MCF 10A (cell line): ENCODE measurements at regions not wholly inside any gene's neighbourhood (a gene's known extent, or its start where the extent isn't known, plus 50 kb on each side); places are given as distances from the start of the nearest gene placed in this dataset.

Experiments
- BruUV-seq: library from RNA; stranded (reverse); fragments of 400-500 nt; replicated peaks from 2 replicates; lab custom pipeline; 2021; lab: Mats Ljungman, UMichigan
- CTCF ChIA-PET: fragments of 300-600 bp; sonication (Branson Sonifier 250); formaldehyde crosslinking; extraction: SDS; loops from one replicate; lab custom pipeline; 2021; ENCODE audit warnings: antibody characterized with exemption, inconsistent platforms; lab: Yijun Ruan, JAX
- POLR2A ChIA-PET: fragments of 300-600, 350-650 bp; sonication (Branson Sonifier 250); formaldehyde crosslinking; extraction: SDS; loops from one replicate; lab custom pipeline; 2020; ENCODE audit warnings: antibody characterized with exemption, inconsistent platforms; lab: Yijun Ruan, JAX
- DNase-seq: peaks from one replicate; pipeline ENCODE4 v3.0.0-alpha.2; 2018; ENCODE audit not compliant: unreplicated experiment
- H3K27ac Mint-ChIP-seq: one replicate; pipeline ENCODE4 v1.8.0; 2022; ENCODE audit warnings: mild to moderate bottlenecking, low read depth, mixed read lengths; ENCODE audit not compliant: unreplicated experiment
- H3K27me3 Mint-ChIP-seq: one replicate; pipeline ENCODE4 v1.8.0; 2022; ENCODE audit warnings: mixed read lengths; ENCODE audit not compliant: insufficient read depth, unreplicated experiment
- H3K36me3 Mint-ChIP-seq: one replicate; pipeline ENCODE4 v1.8.0; 2022; ENCODE audit warnings: mild to moderate bottlenecking, moderate library complexity, mixed read lengths; ENCODE audit not compliant: insufficient read depth, unreplicated experiment
- H3K4me1 Mint-ChIP-seq: one replicate; pipeline ENCODE4 v1.8.0; 2022; ENCODE audit warnings: mixed read lengths; ENCODE audit not compliant: insufficient read depth, unreplicated experiment
- H3K4me3 Mint-ChIP-seq: one replicate; pipeline ENCODE4 v1.8.0; 2022; ENCODE audit warnings: mild to moderate bottlenecking, moderate library complexity, mixed read lengths; ENCODE audit not compliant: unreplicated experiment
- H3K9me3 Mint-ChIP-seq: one replicate; pipeline ENCODE4 v1.8.0; 2022; ENCODE audit warnings: mixed read lengths; ENCODE audit not compliant: unreplicated experiment
- CTCF ChIP-seq: fragments of 200-600 bp; IDR thresholded peaks from one replicate; pipeline ENCODE4 v1.8.0; 2022; ENCODE audit warnings: antibody characterized with exemption, mild to moderate bottlenecking; ENCODE audit not compliant: unreplicated experiment
- intact Hi-C: fragments of 100-400 bp; cut with micrococcal nuclease; formaldehyde crosslinking; loops from 2 replicates; pipeline ENCODE4 v1.14.1; 2022

GRCh38 chr3:182165234-182165633 is 453.5 kb downstream of the SOX2 start:
- intact Hi-C loops: no loop called here
- Mint-ChIP-seq H3K27me3 (no peaks in the 10 kb centered on the region), H3K4me3 (peak overlapping the region; percentile 10), H3K27ac (peak overlapping the region; percentile 44), H3K36me3 (no peaks in the 10 kb centered on the region), H3K9me3 (no peaks in the 10 kb centered on the region), H3K4me1 (peaks cover 6% of the 10 kb centered on the region)
- DNase-seq: peak; percentile 51
- no TSS peak for BruUV-seq
- no peak for TF ChIP-seq CTCF
- CTCF ChIA-PET: interaction anchor here (0.6 to 1.1 kb wide), 3 partner anchors 464 to 1212 kb away, joined by 3 to 4 read pairs (median 3); no protein-coding TSS in a partner anchor
- POLR2A ChIA-PET: interaction anchor here (0.6 to 2.1 kb wide), 6 partner anchors 12 to 462 kb away, joined by 3 to 7 read pairs (median 3); no protein-coding TSS in a partner anchor

GRCh38 chr3:182172534-182172933 is 460.8 kb downstream of the SOX2 start:
- no TSS peak for BruUV-seq
- Mint-ChIP-seq H3K36me3 (no peaks in the 10 kb centered on the region), H3K27ac (no peak overlapping the region), H3K9me3 (no peaks in the 10 kb centered on the region), H3K4me3 (no peak overlapping the region), H3K4me1 (no peaks in the 10 kb centered on the region), H3K27me3 (no peaks in the 10 kb centered on the region)
- ChIA-PET POLR2A (no interaction called here), CTCF (no interaction called here)
- intact Hi-C loops: loop anchor here (10.0 kb wide), 1 partner anchor 258 kb away; no protein-coding TSS in a partner anchor
- no peak for TF ChIP-seq CTCF
- no peak for DNase-seq

- H3K36me3 Mint-ChIP-seq: peaks cover 3% of the 10 kb centered on the region
- no peaks in the 10 kb centered on the region for H3K9me3 Mint-ChIP-seq
- no TSS peak for BruUV-seq
- ChIA-PET CTCF (no interaction called here), POLR2A (no interaction called here)
- no peak for TF ChIP-seq CTCF
- no peak overlapping the region for H3K27ac Mint-ChIP-seq
- no peak overlapping the region for H3K4me3 Mint-ChIP-seq
- no peaks in the 10 kb centered on the region for H3K27me3 Mint-ChIP-seq
- intact Hi-C loops: loop anchor here (10.0 kb wide), 1 partner anchor 264 kb away; no protein-coding TSS in a partner anchor
- peaks cover 10% of the 10 kb centered on the region for H3K4me1 Mint-ChIP-seq
- DNase-seq: no peak
Observed at GRCh38 chr3:182178488-182179200, 466.9 kb downstream of the SOX2 start.

- no peaks in the 10 kb centered on the region for H3K9me3 Mint-ChIP-seq
- no peaks in the 10 kb centered on the region for H3K27me3 Mint-ChIP-seq
- TF ChIP-seq CTCF: no peak
- H3K36me3 Mint-ChIP-seq: peaks cover 5% of the 10 kb centered on the region
- no TSS peak for BruUV-seq
- H3K4me1 Mint-ChIP-seq: peaks cover 12% of the 10 kb centered on the region
- H3K4me3 Mint-ChIP-seq: no peak overlapping the region
- intact Hi-C loops: loop anchor here (10.0 kb wide), 1 partner anchor 265 kb away; no protein-coding TSS in a partner anchor
- POLR2A ChIA-PET: no interaction called here
- peak; percentile 10 for DNase-seq
- no peak overlapping the region for H3K27ac Mint-ChIP-seq
- CTCF ChIA-PET: no interaction called here
Observed at GRCh38 chr3:182179631-182180030, 467.9 kb downstream of the SOX2 start.
